ENCODE measurements at regions not wholly inside any gene's neighbourhood (a gene's known extent, or its start where the extent isn't known, plus 50 kb on each side); places are given as distances from the start of the nearest gene placed in this dataset.

DNA sequence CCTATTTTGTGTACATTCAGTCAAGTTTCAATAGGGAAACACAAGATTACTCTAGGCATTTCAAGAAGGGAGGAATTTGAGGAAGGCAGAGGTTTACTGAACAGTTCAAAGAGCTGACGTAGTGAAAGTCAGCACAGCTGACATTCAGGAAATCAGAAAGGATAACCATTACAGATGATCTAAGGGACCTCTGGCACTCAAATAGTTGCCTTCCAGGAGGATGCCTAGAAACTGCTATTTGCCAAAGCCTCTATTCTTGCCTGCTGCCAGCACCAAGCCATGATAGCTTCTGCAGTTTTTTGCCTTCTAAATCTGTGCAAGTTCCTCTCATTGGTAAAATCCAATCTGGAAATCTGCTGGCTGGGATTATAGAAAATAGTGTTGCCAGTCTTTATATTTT is 373.1 kb downstream of the CSNK1G3 start:
- H3K36me3 ChIP-seq, result no peaks in the 10 kb centered on the region
- H3K27ac ChIP-seq, result no peak overlapping the region
- intact Hi-C loops (cut with DNase I), result no loop called here
- DNase-seq (no peak), ATAC-seq (no peak)
- H3K4me1 ChIP-seq, result no peaks in the 10 kb centered on the region
- H3K27me3 ChIP-seq, result no peaks in the 10 kb centered on the region
- 38% methylated on average over 1 of the region's 1 CpG for WGBS (ENCODE audit: insufficient coverage, low coverage, low lambda C conversion rate, missing lambda C conversion rate)
- H3K9me3 ChIP-seq, result no peaks in the 10 kb centered on the region
- H3K4me3 ChIP-seq, result no peak overlapping the region
- TF ChIP-seq, protein P1, sequence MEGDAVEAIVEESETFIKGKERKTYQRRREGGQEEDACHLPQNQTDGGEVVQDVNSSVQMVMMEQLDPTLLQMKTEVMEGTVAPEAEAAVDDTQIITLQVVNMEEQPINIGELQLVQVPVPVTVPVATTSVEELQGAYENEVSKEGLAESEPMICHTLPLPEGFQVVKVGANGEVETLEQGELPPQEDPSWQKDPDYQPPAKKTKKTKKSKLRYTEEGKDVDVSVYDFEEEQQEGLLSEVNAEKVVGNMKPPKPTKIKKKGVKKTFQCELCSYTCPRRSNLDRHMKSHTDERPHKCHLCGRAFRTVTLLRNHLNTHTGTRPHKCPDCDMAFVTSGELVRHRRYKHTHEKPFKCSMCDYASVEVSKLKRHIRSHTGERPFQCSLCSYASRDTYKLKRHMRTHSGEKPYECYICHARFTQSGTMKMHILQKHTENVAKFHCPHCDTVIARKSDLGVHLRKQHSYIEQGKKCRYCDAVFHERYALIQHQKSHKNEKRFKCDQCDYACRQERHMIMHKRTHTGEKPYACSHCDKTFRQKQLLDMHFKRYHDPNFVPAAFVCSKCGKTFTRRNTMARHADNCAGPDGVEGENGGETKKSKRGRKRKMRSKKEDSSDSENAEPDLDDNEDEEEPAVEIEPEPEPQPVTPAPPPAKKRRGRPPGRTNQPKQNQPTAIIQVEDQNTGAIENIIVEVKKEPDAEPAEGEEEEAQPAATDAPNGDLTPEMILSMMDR (IDR thresholded peaks at IDR 0.05), result no peak
- no peak for TF ChIP-seq POLR2A (IDR thresholded peaks at IDR 0.05)

- H3K27ac ChIP-seq, result no peak overlapping the region
- TF ChIP-seq, protein P1 (IDR thresholded peaks at IDR 0.05), result no peak
- TF ChIP-seq POLR2A (IDR thresholded peaks at IDR 0.05), result no peak
- 3% methylated on average over 2 of the region's 2 CpGs for WGBS (ENCODE audit: insufficient coverage, low coverage, low lambda C conversion rate, missing lambda C conversion rate)
- DNase-seq (no peak), ATAC-seq (no peak)
- H3K36me3 ChIP-seq, result no peaks in the 10 kb centered on the region
- H3K4me1 ChIP-seq, result no peaks in the 10 kb centered on the region
- no peaks in the 10 kb centered on the region for H3K27me3 ChIP-seq
- no peaks in the 10 kb centered on the region for H3K9me3 ChIP-seq
- intact Hi-C loops (cut with DNase I), result no loop called here
- no peak overlapping the region for H3K4me3 ChIP-seq
These were observed 371.0 kb downstream of the CSNK1G3 start for GRCh38 chr5:123882965-123883345.

- H3K4me1 ChIP-seq, result no peaks in the 10 kb centered on the region
- DNase-seq (no peak), ATAC-seq (no peak)
- H3K27ac ChIP-seq, result no peak overlapping the region
- H3K4me3 ChIP-seq, result no peak overlapping the region
- WGBS (ENCODE audit: insufficient coverage, low coverage, low lambda C conversion rate, missing lambda C conversion rate), result 35% methylated on average over 5 of the region's 5 CpGs
- TF ChIP-seq, protein P1 (IDR thresholded peaks at IDR 0.05), result no peak
- TF ChIP-seq POLR2A (IDR thresholded peaks at IDR 0.05), result no peak
- intact Hi-C loops (cut with DNase I), result no loop called here
- no peaks in the 10 kb centered on the region for H3K9me3 ChIP-seq
- H3K27me3 ChIP-seq, result no peaks in the 10 kb centered on the region
- no peaks in the 10 kb centered on the region for H3K36me3 ChIP-seq
These were observed 370.5 kb downstream of the CSNK1G3 start for GRCh38 chr5:123882319-123882964.

GRCh38 chr5:123881759-123882244 is 369.8 kb downstream of the CSNK1G3 start:
- DNase-seq, result no peak
- Histone ChIP-seq H3K4me1 (no peaks in the 10 kb centered on the region), H3K27me3 (no peaks in the 10 kb centered on the region), H3K36me3 (no peaks in the 10 kb centered on the region), H3K4me3 (no peak overlapping the region), H3K9me3 (no peaks in the 10 kb centered on the region), H3K27ac (no peak overlapping the region)
- ATAC-seq, result peak in 2 of 4 donors; percentile 49 to 53
- WGBS (ENCODE audit: insufficient coverage, low coverage, low lambda C conversion rate, missing lambda C conversion rate), result 26% methylated on average over 6 of the region's 6 CpGs
- intact Hi-C loops (cut with DNase I), result no loop called here
- TF ChIP-seq, protein P1 (IDR thresholded peaks at IDR 0.05), result no peak
- no peak for TF ChIP-seq POLR2A (IDR thresholded peaks at IDR 0.05)

DNA sequence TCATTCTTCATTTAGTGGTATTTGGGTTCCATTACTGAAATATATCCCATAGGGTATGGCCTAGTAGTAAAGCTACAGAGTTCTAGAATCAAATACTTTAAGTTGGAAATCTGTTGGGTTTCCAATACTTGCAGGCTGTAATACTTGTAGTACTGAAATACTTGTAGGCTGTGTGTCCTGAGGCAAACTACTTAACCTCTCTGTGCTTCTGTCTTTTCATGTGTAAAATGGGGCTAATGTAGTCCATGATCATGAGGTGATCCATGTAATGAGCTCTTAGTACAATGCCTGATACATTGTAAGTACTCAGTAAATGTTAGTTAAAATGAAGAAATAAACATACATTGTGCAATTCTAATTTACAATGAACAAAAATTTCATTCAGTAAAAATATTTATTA is 368.9 kb downstream of the CSNK1G3 start:
- DNase-seq, result no peak
- TF ChIP-seq POLR2A (IDR thresholded peaks at IDR 0.05), result no peak
- TF ChIP-seq, protein P1 (IDR thresholded peaks at IDR 0.05), result no peak
- Histone ChIP-seq H3K27me3 (no peaks in the 10 kb centered on the region), H3K9me3 (no peaks in the 10 kb centered on the region), H3K4me1 (no peaks in the 10 kb centered on the region), H3K4me3 (no peak overlapping the region), H3K27ac (no peak overlapping the region), H3K36me3 (no peaks in the 10 kb centered on the region)
- ATAC-seq, result no peak
- intact Hi-C loops (cut with DNase I), result no loop called here

Data from right lobe of liver (tissue), 6 donors.